Spleen (tissue), 7 donors: ENCODE measurements at regions not wholly inside any gene's neighbourhood (a gene's known extent, or its start where the extent isn't known, plus 50 kb on each side); places are given as distances from the start of the nearest gene placed in this dataset.

Source experiments
- POLR2A ChIP-seq, 3 donors: fragments of 450-650 bp; IDR thresholded peaks; one replicate each; pipeline ENCODE4 v1.5.1; 2017; ENCODE audit warnings: antibody characterized with exemption in 3 of 3, mild to moderate bottlenecking in 1 of 3
- TF ChIP-seq, protein P1 (sequence below), 11 experiments: fragments of 200-600 bp in 7 of 11; fragments of 450-650 bp in 4 of 11; sonication (generic) in 4 of 11; IDR thresholded peaks in 8 of 11; conservative IDR thresholded peaks in 3 of 11; 1 replicate in 7 of 11; 2 replicates in 4 of 11; pipeline versions ENCODE4 v1.4.0 to v1.8.0; 2016 to 2021; ENCODE audit warnings: antibody characterized with exemption in 11 of 11, inconsistent platforms in 4 of 11, mild to moderate bottlenecking in 1 of 11
- donor health status: DM: no; HTN: no; CAD: no; lungs with moderate emphysema.
- donor health status: DM: no; HTN: no; CAD: no.
- donor health status: DM: no; HTN: no; CAD: no.

DNA sequence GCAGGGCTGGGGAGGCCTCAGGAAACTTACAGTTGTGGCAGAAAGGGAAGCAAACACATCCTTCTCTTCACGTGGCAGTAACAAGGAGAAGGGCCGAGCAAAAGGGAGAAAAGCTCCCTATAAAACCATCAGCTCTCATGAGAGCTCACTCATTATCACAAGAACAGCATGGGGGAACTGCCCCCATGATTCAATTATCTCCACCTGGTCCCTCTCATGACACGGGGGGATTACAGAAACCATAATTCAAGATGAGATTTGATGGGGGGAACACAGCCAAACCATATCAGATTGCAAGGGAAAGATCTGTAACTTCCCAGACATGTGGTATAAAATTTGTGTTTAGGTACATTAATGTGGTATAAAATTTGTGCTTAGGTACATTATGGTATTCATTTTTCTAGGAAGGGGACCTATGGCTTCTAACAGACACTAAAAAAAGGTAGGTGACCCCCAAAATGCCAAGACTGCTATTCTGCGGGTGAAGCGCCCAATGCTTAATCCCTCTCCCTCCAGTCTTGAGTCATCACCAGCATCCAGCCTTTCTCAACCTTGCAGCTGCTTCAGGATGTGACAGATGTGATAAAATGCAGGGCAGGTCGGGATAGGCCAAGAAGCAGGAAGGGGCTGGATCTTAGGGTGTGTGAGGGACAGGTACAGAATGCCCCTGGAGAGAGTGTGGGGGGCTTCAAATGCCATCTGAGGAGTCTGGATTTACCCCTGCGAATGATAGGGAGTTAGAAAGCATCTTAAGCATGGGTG, 57.7 kb upstream of the AMPD3 start:
- TF ChIP-seq, protein P1, sequence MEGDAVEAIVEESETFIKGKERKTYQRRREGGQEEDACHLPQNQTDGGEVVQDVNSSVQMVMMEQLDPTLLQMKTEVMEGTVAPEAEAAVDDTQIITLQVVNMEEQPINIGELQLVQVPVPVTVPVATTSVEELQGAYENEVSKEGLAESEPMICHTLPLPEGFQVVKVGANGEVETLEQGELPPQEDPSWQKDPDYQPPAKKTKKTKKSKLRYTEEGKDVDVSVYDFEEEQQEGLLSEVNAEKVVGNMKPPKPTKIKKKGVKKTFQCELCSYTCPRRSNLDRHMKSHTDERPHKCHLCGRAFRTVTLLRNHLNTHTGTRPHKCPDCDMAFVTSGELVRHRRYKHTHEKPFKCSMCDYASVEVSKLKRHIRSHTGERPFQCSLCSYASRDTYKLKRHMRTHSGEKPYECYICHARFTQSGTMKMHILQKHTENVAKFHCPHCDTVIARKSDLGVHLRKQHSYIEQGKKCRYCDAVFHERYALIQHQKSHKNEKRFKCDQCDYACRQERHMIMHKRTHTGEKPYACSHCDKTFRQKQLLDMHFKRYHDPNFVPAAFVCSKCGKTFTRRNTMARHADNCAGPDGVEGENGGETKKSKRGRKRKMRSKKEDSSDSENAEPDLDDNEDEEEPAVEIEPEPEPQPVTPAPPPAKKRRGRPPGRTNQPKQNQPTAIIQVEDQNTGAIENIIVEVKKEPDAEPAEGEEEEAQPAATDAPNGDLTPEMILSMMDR (IDR thresholded peaks at IDR 0.05 in 8 of 11, conservative IDR thresholded peaks at IDR 0.05 in 3 of 11), result no peak
- TF ChIP-seq POLR2A (IDR thresholded peaks at IDR 0.05), result no peak
